Activated CD4-positive, alpha-beta T cell treated with anti-CD3 and anti-CD28 coated beads for 36 hours (primary cell): ENCODE measurements at regions not wholly inside any gene's neighbourhood (a gene's known extent, or its start where the extent isn't known, plus 50 kb on each side); places are given as distances from the start of the nearest gene placed in this dataset.

Experiments
- ATAC-seq: fragments of 200-7000 bp; cut with Tn5 transposase; one replicate; pipeline ENCODE4 v1.10.0; 2021; ENCODE audit warnings: mild to moderate bottlenecking, moderate library complexity
- CTCF ChIA-PET: fragments of 350-600 bp; sonication (Branson Sonifier 250); formaldehyde crosslinking; loops from one replicate; lab custom pipeline; 2021; ENCODE audit warnings: antibody characterized with exemption; lab: Charles Lee
- POLR2A ChIA-PET: fragments of 350-600 bp; sonication (Branson Sonifier 250); formaldehyde crosslinking; loops from one replicate; lab custom pipeline; 2021; ENCODE audit warnings: antibody characterized with exemption, inconsistent platforms; lab: Charles Lee
- DNase-seq: peaks from one replicate; pipeline ENCODE4 v3.0.0-alpha.2; 2020
- H3K27ac Mint-ChIP-seq: one replicate; pipeline ENCODE4 v1.8.0; 2021; ENCODE audit warnings: mixed read lengths
- H3K27me3 Mint-ChIP-seq: one replicate; pipeline ENCODE4 v1.8.0; 2021; ENCODE audit warnings: mixed read lengths
- H3K36me3 Mint-ChIP-seq: one replicate; pipeline ENCODE4 v1.8.0; 2021; ENCODE audit warnings: low read depth, mixed read lengths
- H3K4me1 Mint-ChIP-seq: one replicate; pipeline ENCODE4 v1.8.0; 2021; ENCODE audit warnings: mixed read lengths
- H3K4me3 Mint-ChIP-seq: one replicate; pipeline ENCODE4 v1.8.0; 2021; ENCODE audit warnings: mild to moderate bottlenecking, moderate library complexity, mixed read lengths
- H3K9me3 Mint-ChIP-seq: one replicate; pipeline ENCODE4 v1.8.0; 2021; ENCODE audit warnings: low read depth, mixed read lengths
- intact Hi-C, 2 experiments: fragments of 100-400 bp; cut with DNase I in 1 of 2; cut with micrococcal nuclease in 1 of 2; formaldehyde crosslinking; loops; one replicate each; pipeline versions ENCODE4 v1.14.2 to v1.15.1; 2022 to 2024; cut with DNase I, micrococcal nuclease

GRCh38 chr2:105691947-105692390 lies 52.7 kb upstream of the NCK2 start:
- no peak overlapping the region for H3K27ac Mint-ChIP-seq
- ChIA-PET POLR2A (no interaction called here), CTCF (interaction anchor here (0.6 kb wide), 1 partner anchor 239 kb away, joined by 3 read pairs; no protein-coding TSS in a partner anchor)
- no peaks in the 10 kb centered on the region for H3K9me3 Mint-ChIP-seq
- intact Hi-C loops, result no loop called here
- ATAC-seq, result no peak
- no peaks in the 10 kb centered on the region for H3K36me3 Mint-ChIP-seq
- no peaks in the 10 kb centered on the region for H3K27me3 Mint-ChIP-seq
- DNase-seq, result no peak
- no peaks in the 10 kb centered on the region for H3K4me1 Mint-ChIP-seq
- no peak overlapping the region for H3K4me3 Mint-ChIP-seq

GRCh38 chr2:105690566-105690965 lies 54.1 kb upstream of the NCK2 start:
- Mint-ChIP-seq H3K27me3 (no peaks in the 10 kb centered on the region), H3K4me3 (no peak overlapping the region), H3K36me3 (no peaks in the 10 kb centered on the region), H3K27ac (no peak overlapping the region), H3K4me1 (no peaks in the 10 kb centered on the region), H3K9me3 (no peaks in the 10 kb centered on the region)
- CTCF ChIA-PET, result no interaction called here
- intact Hi-C loops, result no loop called here
- DNase-seq (no peak), ATAC-seq (no peak)
- POLR2A ChIA-PET, result no interaction called here

GRCh38 chr2:105689484-105689883 lies 55.2 kb upstream of the NCK2 start:
- DNase-seq (no peak), ATAC-seq (no peak)
- CTCF ChIA-PET, result interaction anchor here (0.7 kb wide), 1 partner anchor 151 kb away, joined by 3 read pairs; no protein-coding TSS in a partner anchor
- Mint-ChIP-seq H3K4me3 (no peak overlapping the region), H3K27me3 (no peaks in the 10 kb centered on the region), H3K36me3 (no peaks in the 10 kb centered on the region), H3K27ac (no peak overlapping the region), H3K4me1 (no peaks in the 10 kb centered on the region), H3K9me3 (no peaks in the 10 kb centered on the region)
- intact Hi-C loops, result no loop called here
- POLR2A ChIA-PET, result no interaction called here

- Mint-ChIP-seq H3K9me3 (no peaks in the 10 kb centered on the region), H3K4me3 (no peak overlapping the region), H3K4me1 (no peaks in the 10 kb centered on the region), H3K27ac (no peak overlapping the region), H3K27me3 (no peaks in the 10 kb centered on the region), H3K36me3 (no peaks in the 10 kb centered on the region)
- ATAC-seq, result no peak
- DNase-seq, result no peak
- ChIA-PET POLR2A (no interaction called here), CTCF (interaction anchor here (0.7 kb wide), 1 partner anchor 151 kb away, joined by 3 read pairs; no protein-coding TSS in a partner anchor)
- intact Hi-C loops, result no loop called here
Measured at GRCh38 chr2:105688946-105689345, 55.8 kb upstream of the NCK2 start.

- intact Hi-C loops, result no loop called here
- DNase-seq (no peak), ATAC-seq (no peak)
- ChIA-PET POLR2A (no interaction called here), CTCF (no interaction called here)
- no peak overlapping the region for H3K27ac Mint-ChIP-seq
- peaks cover 5% of the 10 kb centered on the region for H3K4me1 Mint-ChIP-seq
- no peaks in the 10 kb centered on the region for H3K9me3 Mint-ChIP-seq
- no peak overlapping the region for H3K4me3 Mint-ChIP-seq
- H3K27me3 Mint-ChIP-seq, result no peaks in the 10 kb centered on the region
- H3K36me3 Mint-ChIP-seq, result no peaks in the 10 kb centered on the region
Measured at GRCh38 chr2:105686588-105686987, 58.1 kb upstream of the NCK2 start.

GRCh38 chr2:105683011-105683492 lies 61.7 kb upstream of the NCK2 start:
- no peak for DNase-seq
- intact Hi-C loops, result no loop called here
- no peak for ATAC-seq
- CTCF ChIA-PET, result no interaction called here
- Mint-ChIP-seq H3K9me3 (no peaks in the 10 kb centered on the region), H3K4me3 (no peak overlapping the region), H3K4me1 (peaks cover 14% of the 10 kb centered on the region), H3K27me3 (no peaks in the 10 kb centered on the region), H3K27ac (no peak overlapping the region), H3K36me3 (no peaks in the 10 kb centered on the region)
- POLR2A ChIA-PET, result no interaction called here

- intact Hi-C loops, result no loop called here
- ATAC-seq, result no peak
- Mint-ChIP-seq H3K36me3 (no peaks in the 10 kb centered on the region), H3K9me3 (no peaks in the 10 kb centered on the region), H3K27ac (no peak overlapping the region), H3K4me1 (peaks cover 16% of the 10 kb centered on the region), H3K27me3 (no peaks in the 10 kb centered on the region), H3K4me3 (no peak overlapping the region)
- CTCF ChIA-PET, result no interaction called here
- POLR2A ChIA-PET, result no interaction called here
- DNase-seq, result no peak
Measured at GRCh38 chr2:105682401-105682800, 62.3 kb upstream of the NCK2 start.

- DNase-seq, result no peak
Measured at GRCh38 chr2:105681927-105682326, 62.8 kb upstream of the NCK2 start.

GRCh38 chr2:105680357-105680756 lies 64.4 kb upstream of the NCK2 start:
- intact Hi-C loops, result no loop called here
- H3K27ac Mint-ChIP-seq, result no peak overlapping the region
- POLR2A ChIA-PET, result no interaction called here
- ATAC-seq, result no peak
- no peaks in the 10 kb centered on the region for H3K36me3 Mint-ChIP-seq
- CTCF ChIA-PET, result no interaction called here
- no peak overlapping the region for H3K4me3 Mint-ChIP-seq
- peaks cover 25% of the 10 kb centered on the region for H3K4me1 Mint-ChIP-seq
- no peak for DNase-seq
- H3K27me3 Mint-ChIP-seq, result no peaks in the 10 kb centered on the region
- no peaks in the 10 kb centered on the region for H3K9me3 Mint-ChIP-seq

More at GRCh38 chr2:105681927-105682326, 62.8 kb upstream of the NCK2 start:
- H3K4me3 Mint-ChIP-seq, result no peak overlapping the region
- ATAC-seq, result no peak
- no peak overlapping the region for H3K27ac Mint-ChIP-seq
- ChIA-PET POLR2A (no interaction called here), CTCF (no interaction called here)
- no peaks in the 10 kb centered on the region for H3K9me3 Mint-ChIP-seq
- peaks cover 16% of the 10 kb centered on the region for H3K4me1 Mint-ChIP-seq
- H3K36me3 Mint-ChIP-seq, result no peaks in the 10 kb centered on the region
- H3K27me3 Mint-ChIP-seq, result no peaks in the 10 kb centered on the region
- intact Hi-C loops, result no loop called here

- DNase-seq (no peak), ATAC-seq (peak; percentile 13)
- H3K27ac Mint-ChIP-seq, result no peak overlapping the region
- H3K36me3 Mint-ChIP-seq, result no peaks in the 10 kb centered on the region
- ChIA-PET POLR2A (no interaction called here), CTCF (interaction anchor here (1.0 kb wide), 1 partner anchor 120 kb away, joined by 3 read pairs; no protein-coding TSS in a partner anchor)
- intact Hi-C loops, result loop anchor here (5.0 to 10.0 kb wide), 4 partner anchors 56 to 119 kb away; no protein-coding TSS in a partner anchor
- peaks cover 38% of the 10 kb centered on the region for H3K4me1 Mint-ChIP-seq
- H3K9me3 Mint-ChIP-seq, result no peaks in the 10 kb centered on the region
- no peaks in the 10 kb centered on the region for H3K27me3 Mint-ChIP-seq
- H3K4me3 Mint-ChIP-seq, result no peak overlapping the region
Measured at GRCh38 chr2:105678346-105678745, 66.4 kb upstream of the NCK2 start.

- ChIA-PET POLR2A (no interaction called here), CTCF (interaction anchor here (1.0 kb wide), 1 partner anchor 121 kb away, joined by 3 read pairs; no protein-coding TSS in a partner anchor)
- DNase-seq (no peak), ATAC-seq (no peak)
- Mint-ChIP-seq H3K4me1 (peaks cover 35% of the 10 kb centered on the region), H3K36me3 (no peaks in the 10 kb centered on the region), H3K27ac (no peak overlapping the region), H3K4me3 (no peak overlapping the region), H3K27me3 (no peaks in the 10 kb centered on the region), H3K9me3 (no peaks in the 10 kb centered on the region)
- intact Hi-C loops, result loop anchor here (5.0 to 10.0 kb wide), 4 partner anchors 57 to 119 kb away; no protein-coding TSS in a partner anchor
Measured at GRCh38 chr2:105677901-105678300, 66.8 kb upstream of the NCK2 start.

GRCh38 chr2:105675841-105676240 lies 68.9 kb upstream of the NCK2 start:
- Mint-ChIP-seq H3K27ac (peak overlapping the region; percentile 96), H3K4me1 (peaks cover 33% of the 10 kb centered on the region), H3K27me3 (no peaks in the 10 kb centered on the region), H3K9me3 (no peaks in the 10 kb centered on the region), H3K4me3 (no peak overlapping the region), H3K36me3 (no peaks in the 10 kb centered on the region)
- intact Hi-C loops, result loop anchor here (5.0 to 10.0 kb wide), 4 partner anchors 59 to 121 kb away; no protein-coding TSS in a partner anchor
- no peak for DNase-seq
- ChIA-PET CTCF (no interaction called here), POLR2A (no interaction called here)
- ATAC-seq, result no peak
